Lower leg skin (tissue), 4 donors: ENCODE measurements at regions not wholly inside any gene's neighbourhood (a gene's known extent, or its start where the extent isn't known, plus 50 kb on each side); places are given as distances from the start of the nearest gene placed in this dataset.

Source experiments
- DNase-seq, 2 donors: peaks; one replicate each; pipeline ENCODE4 v3.0.0-alpha.2; 2019; ENCODE audit warnings: low spot score in 2 of 2
- H3K4me3 ChIP-seq: fragments of 200-600 bp; sonication (generic); 2 replicates; pipeline ENCODE4 v1.5.1; 2017; ENCODE audit warnings: mild to moderate bottlenecking, low read depth; ENCODE audit not compliant: poor library complexity, severe bottlenecking
- POLR2A ChIP-seq, 2 donors: fragments of 450-650 bp; IDR thresholded peaks; one replicate each; pipeline ENCODE4 v1.6.1; 2016 to 2017; ENCODE audit warnings: antibody characterized with exemption in 2 of 2, mild to moderate bottlenecking in 1 of 2, moderate library complexity in 1 of 2
- WGBS, 2 donors: methylation state at CpG; one replicate each; pipeline ENCODE4 v1.1.5; 2018; 5-methylcytosine and 5-hydroxymethylcytosine counted together
- intact Hi-C: fragments of 100-400 bp; cut with DNase I; formaldehyde crosslinking; loops from one replicate; pipeline ENCODE4 v1.15.0; 2023; ENCODE audit warnings: low total_unique reads
- TF ChIP-seq, protein P1 (sequence below), 3 donors: fragments of 450-650 bp; IDR thresholded peaks; one replicate each; pipeline ENCODE4 v1.5.1; 2016; ENCODE audit warnings: antibody characterized with exemption in 3 of 3, mild to moderate bottlenecking in 3 of 3, moderate library complexity in 2 of 3

DNA sequence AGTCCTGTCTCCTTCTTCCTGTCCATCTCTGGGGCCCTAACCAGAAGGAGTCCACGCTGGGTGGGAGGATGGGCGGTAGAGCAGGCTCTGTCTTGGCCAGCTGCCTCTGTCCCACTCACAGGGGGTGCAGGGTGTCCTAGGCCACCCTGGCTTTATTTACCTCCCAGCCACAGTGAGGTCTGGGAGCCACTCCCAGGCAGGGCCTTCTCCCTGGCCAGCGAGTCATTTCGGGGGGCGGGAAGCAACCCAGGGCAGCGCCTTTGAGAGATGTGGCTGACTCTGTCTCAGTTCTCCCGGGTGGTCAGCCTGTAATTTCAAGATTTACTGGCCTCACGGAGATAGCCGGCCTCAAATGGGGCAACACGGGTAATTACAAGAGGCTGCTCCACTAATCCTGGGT, 67.4 kb upstream of the PTCH1 start:
- no peak for TF ChIP-seq POLR2A (IDR thresholded peaks at IDR 0.05)
- TF ChIP-seq, protein P1, sequence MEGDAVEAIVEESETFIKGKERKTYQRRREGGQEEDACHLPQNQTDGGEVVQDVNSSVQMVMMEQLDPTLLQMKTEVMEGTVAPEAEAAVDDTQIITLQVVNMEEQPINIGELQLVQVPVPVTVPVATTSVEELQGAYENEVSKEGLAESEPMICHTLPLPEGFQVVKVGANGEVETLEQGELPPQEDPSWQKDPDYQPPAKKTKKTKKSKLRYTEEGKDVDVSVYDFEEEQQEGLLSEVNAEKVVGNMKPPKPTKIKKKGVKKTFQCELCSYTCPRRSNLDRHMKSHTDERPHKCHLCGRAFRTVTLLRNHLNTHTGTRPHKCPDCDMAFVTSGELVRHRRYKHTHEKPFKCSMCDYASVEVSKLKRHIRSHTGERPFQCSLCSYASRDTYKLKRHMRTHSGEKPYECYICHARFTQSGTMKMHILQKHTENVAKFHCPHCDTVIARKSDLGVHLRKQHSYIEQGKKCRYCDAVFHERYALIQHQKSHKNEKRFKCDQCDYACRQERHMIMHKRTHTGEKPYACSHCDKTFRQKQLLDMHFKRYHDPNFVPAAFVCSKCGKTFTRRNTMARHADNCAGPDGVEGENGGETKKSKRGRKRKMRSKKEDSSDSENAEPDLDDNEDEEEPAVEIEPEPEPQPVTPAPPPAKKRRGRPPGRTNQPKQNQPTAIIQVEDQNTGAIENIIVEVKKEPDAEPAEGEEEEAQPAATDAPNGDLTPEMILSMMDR (IDR thresholded peaks at IDR 0.05) = no peak
- intact Hi-C loops = no loop called here
- 72 to 73% methylated on average over 10 of the region's 10 CpGs for WGBS, 2 donors
- DNase-seq = no peak
- H3K4me3 ChIP-seq = no peak overlapping the region

- WGBS, 2 donors = 72 to 79% methylated on average over 5 of the region's 5 CpGs
- TF ChIP-seq POLR2A (IDR thresholded peaks at IDR 0.05) = no peak
- DNase-seq = no peak
- intact Hi-C loops = no loop called here
- no peak overlapping the region for H3K4me3 ChIP-seq
Measured at GRCh38 chr9:95581900-95582299, 65.1 kb upstream of the PTCH1 start.

- H3K4me3 ChIP-seq = no peak overlapping the region
- intact Hi-C loops = no loop called here
- TF ChIP-seq, protein P1 (IDR thresholded peaks at IDR 0.05) = no peak
- no peak for TF ChIP-seq POLR2A (IDR thresholded peaks at IDR 0.05)
- DNase-seq = no peak
- 74 to 80% methylated on average over 22 of the region's 22 CpGs for whole genome bisulfite sequencing, 2 donors
Measured at GRCh38 chr9:95580812-95581761, 64.3 kb upstream of the PTCH1 start.

GRCh38 chr9:95574866-95575553, 58.2 kb upstream of the PTCH1 start:
- no peak for TF ChIP-seq POLR2A (IDR thresholded peaks at IDR 0.05)
- TF ChIP-seq, protein P1 (IDR thresholded peaks at IDR 0.05) = no peak
- no peak overlapping the region for H3K4me3 ChIP-seq
- intact Hi-C loops = no loop called here
- 81 to 88% methylated on average over 13 to 14 of the region's 14 CpGs for WGBS, 2 donors
- DNase-seq = no peak

GRCh38 chr9:95574176-95574575, 57.4 kb upstream of the PTCH1 start:
- WGBS, 2 donors = 70 to 72% methylated on average over 16 of the region's 16 CpGs
- no peak overlapping the region for H3K4me3 ChIP-seq
- DNase-seq = no peak
- TF ChIP-seq POLR2A (IDR thresholded peaks at IDR 0.05) = no peak
- TF ChIP-seq, protein P1 (IDR thresholded peaks at IDR 0.05) = no peak
- intact Hi-C loops = no loop called here

DNA sequence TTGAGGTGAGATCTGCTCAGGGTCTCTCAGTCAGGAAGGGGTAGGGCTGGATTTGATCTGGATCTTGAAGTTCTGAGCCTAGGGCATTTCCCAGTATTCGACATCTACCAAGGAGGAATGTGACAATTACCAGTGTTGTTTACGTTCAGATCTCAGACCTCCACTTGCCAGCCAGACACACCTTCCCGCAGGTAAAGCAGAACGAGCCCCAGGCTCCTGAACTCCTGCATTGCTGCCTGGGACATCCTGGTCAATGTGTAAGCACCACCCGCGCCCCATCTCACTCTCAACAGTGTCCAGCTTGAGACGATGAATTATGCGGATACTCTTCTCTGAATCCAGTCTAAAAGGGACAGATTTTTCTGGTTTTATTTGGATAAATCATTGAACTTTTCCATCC, 56.7 kb upstream of the PTCH1 start:
- TF ChIP-seq, protein P1 (IDR thresholded peaks at IDR 0.05) = no peak
- no peak for TF ChIP-seq POLR2A (IDR thresholded peaks at IDR 0.05)
- whole genome bisulfite sequencing, 2 donors = 73 to 76% methylated on average over 8 of the region's 8 CpGs
- DNase-seq = peak in 1 of 2 donors; percentile 78
- intact Hi-C loops = no loop called here
- H3K4me3 ChIP-seq = no peak overlapping the region
